GM12873 (cell line): ENCODE measurements at regions not wholly inside any gene's neighbourhood (a gene's known extent, or its start where the extent isn't known, plus 50 kb on each side); places are given as distances from the start of the nearest gene placed in this dataset.

ENCODE experiments used
- TF ChIP-seq, protein P1 (sequence below): IDR thresholded peaks from 2 replicates; pipeline ENCODE4 v1.5.1; 2012; ENCODE audit warnings: low read depth, mild to moderate bottlenecking, moderate library complexity, low read length, control low read depth; ENCODE audit not compliant: insufficient read depth; ENCODE audit errors: missing control alignments

DNA sequence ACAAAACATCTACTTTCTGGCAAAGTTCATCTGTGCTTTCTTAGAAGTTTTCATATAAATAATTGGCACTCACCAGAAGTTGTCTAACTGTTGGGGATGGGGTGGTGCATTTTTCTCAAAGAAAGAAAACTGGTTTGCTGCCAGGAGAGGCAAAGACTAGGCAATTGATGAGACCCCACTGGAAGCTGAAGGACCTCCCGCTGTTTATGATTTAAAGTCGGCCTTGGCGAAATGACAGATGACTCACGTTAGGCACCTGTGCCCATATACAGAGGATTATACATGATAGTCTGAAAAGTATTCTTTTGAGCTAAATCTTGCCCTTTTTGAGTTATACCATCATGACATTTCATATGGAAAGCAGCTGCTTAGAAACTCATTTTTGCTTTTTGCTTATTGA lies 193.0 kb upstream of the ZFHX3 start:
- TF ChIP-seq, protein P1, sequence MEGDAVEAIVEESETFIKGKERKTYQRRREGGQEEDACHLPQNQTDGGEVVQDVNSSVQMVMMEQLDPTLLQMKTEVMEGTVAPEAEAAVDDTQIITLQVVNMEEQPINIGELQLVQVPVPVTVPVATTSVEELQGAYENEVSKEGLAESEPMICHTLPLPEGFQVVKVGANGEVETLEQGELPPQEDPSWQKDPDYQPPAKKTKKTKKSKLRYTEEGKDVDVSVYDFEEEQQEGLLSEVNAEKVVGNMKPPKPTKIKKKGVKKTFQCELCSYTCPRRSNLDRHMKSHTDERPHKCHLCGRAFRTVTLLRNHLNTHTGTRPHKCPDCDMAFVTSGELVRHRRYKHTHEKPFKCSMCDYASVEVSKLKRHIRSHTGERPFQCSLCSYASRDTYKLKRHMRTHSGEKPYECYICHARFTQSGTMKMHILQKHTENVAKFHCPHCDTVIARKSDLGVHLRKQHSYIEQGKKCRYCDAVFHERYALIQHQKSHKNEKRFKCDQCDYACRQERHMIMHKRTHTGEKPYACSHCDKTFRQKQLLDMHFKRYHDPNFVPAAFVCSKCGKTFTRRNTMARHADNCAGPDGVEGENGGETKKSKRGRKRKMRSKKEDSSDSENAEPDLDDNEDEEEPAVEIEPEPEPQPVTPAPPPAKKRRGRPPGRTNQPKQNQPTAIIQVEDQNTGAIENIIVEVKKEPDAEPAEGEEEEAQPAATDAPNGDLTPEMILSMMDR = no peak

GRCh38 chr16:73237601-73238000 lies 189.7 kb upstream of the ZFHX3 start:
- TF ChIP-seq, protein P1 = no peak

- TF ChIP-seq, protein P1 = no peak
Observed at GRCh38 chr16:73234496-73234895, 186.6 kb upstream of the ZFHX3 start.

DNA sequence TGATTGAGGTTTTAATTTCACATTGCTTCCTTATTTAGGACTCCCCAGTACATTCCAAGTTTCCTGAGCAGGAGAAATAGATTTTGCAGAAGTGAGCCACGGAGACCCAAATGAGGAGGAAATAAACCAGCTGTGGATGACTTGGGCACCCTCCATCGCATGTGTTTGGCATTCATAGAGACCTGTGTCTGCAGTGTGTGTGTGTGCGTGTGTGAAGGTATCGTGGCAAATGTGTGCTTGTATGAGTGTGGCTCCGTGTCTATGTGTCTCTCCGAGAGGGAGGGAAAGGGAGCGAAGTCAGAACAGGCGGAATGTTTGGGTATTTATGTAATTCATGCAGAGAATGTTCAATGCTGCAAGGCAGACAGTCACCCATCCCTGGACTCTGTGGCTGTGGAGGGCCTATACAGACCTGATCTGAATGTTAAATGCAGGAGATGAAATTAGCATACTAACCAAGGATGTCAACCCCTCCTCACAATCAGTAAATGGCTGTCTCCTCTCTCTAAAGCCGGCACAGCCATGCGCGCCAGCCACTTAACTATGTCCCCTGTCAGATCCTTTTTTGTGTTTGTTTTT lies 186.0 kb upstream of the ZFHX3 start:
- TF ChIP-seq, protein P1 = no peak

GRCh38 chr16:73233329-73233765 lies 185.4 kb upstream of the ZFHX3 start:
- TF ChIP-seq, protein P1 = no peak

GRCh38 chr16:73232555-73233328 lies 184.8 kb upstream of the ZFHX3 start:
- TF ChIP-seq, protein P1 = no peak

- TF ChIP-seq, protein P1 = no peak
Observed at GRCh38 chr16:73231944-73232554, 184.1 kb upstream of the ZFHX3 start.
